ENCODE measurements at regions not wholly inside any gene's neighbourhood (a gene's known extent, or its start where the extent isn't known, plus 50 kb on each side); places are given as distances from the start of the nearest gene placed in this dataset.

DNA sequence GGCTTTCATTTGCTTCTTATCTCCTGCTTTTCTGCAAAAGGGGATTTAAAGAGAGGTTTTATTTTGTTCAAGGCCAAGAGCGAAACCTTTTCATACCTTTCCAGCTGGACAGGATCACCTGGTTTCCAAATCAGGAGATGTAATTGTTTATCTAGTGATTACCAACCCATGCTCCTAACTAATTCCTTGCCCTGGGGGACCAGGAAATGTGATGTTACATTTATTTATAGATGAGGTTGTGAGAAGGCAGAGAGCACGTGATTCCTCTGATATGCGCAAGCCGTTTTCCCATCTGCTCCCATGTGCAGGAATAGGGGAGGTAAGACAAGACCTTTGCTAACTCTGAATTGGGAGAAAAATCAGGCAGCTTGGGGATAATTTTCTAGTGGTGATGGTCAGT, 507.2 kb upstream of the LARGE1 start:
- TF ChIP-seq CTCF (IDR thresholded peaks at IDR 0.05; ENCODE audit: low read depth, low read length) (no peak), POLR2A (IDR thresholded peaks at IDR 0.05; ENCODE audit: extremely low read depth, insufficient read length) (no peak), MYC (IDR thresholded peaks at IDR 0.05; ENCODE audit: low read depth, low read length) (no peak)
- TF ChIP-seq, protein P1, sequence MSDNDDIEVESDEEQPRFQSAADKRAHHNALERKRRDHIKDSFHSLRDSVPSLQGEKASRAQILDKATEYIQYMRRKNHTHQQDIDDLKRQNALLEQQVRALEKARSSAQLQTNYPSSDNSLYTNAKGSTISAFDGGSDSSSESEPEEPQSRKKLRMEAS (IDR thresholded peaks at IDR 0.05; ENCODE audit: low read depth, low read length): no peak
